H1 (cell line): ENCODE measurements at regions not wholly inside any gene's neighbourhood (a gene's known extent, or its start where the extent isn't known, plus 50 kb on each side); places are given as distances from the start of the nearest gene placed in this dataset.

Experiments used
- CTCF ChIA-PET: fragments of 300-600 bp; sonication (Branson Sonifier 250); formaldehyde crosslinking; loops from one replicate; lab custom pipeline; 2021; ENCODE audit not compliant: partially characterized antibody; lab: Charles Lee
- POLR2A ChIA-PET: fragments of 300-600 bp; sonication (Branson Sonifier 250); formaldehyde crosslinking; loops from one replicate; lab custom pipeline; 2021; ENCODE audit warnings: inconsistent platforms; ENCODE audit not compliant: partially characterized antibody; lab: Charles Lee
- DNase-seq, 2 experiments: peaks; one replicate each; pipeline versions ENCODE4 v3.0.0 to v3.0.0-alpha.2; 2010 to 2022; ENCODE audit warnings: low spot score in 2 of 2, low read depth in 1 of 2, mixed read lengths in 1 of 2
- FAIRE-seq: peaks from 2 replicates; lab custom pipeline; 2011; peaks lifted over from hg19 to GRCh38; lab: Jason Lieb, UNC
- H2AFZ ChIP-seq: 2 replicates; pipeline ENCODE4 v1.8.1; 2012; ENCODE audit warnings: low read length, inconsistent platforms
- H2AK5ac ChIP-seq: 2 replicates; pipeline ENCODE4 v1.6.1; 2013; ENCODE audit warnings: low read depth, low read length
- H2BK120ac ChIP-seq: replicated peaks from 2 replicates; pipeline ENCODE3; 2013; ENCODE audit warnings: low read depth, low read length, inconsistent platforms
- H2BK12ac ChIP-seq: 2 replicates; pipeline ENCODE4 v1.6.1; 2013; ENCODE audit warnings: low read depth, low read length
- H2BK15ac ChIP-seq: 2 replicates; pipeline ENCODE4 v1.6.1; 2013; ENCODE audit warnings: low read length
- H2BK20ac ChIP-seq: 2 replicates; pipeline ENCODE4 v1.6.1; 2013; ENCODE audit warnings: low read length
- H2BK5ac ChIP-seq: 2 replicates; pipeline ENCODE4 v1.6.1; 2013; ENCODE audit warnings: low read depth, low read length
- H3K14ac ChIP-seq: 2 replicates; pipeline ENCODE4 v1.6.1; 2013; ENCODE audit warnings: inconsistent platforms; ENCODE audit not compliant: insufficient read length
- H3K18ac ChIP-seq: 2 replicates; pipeline ENCODE4 v1.6.1; 2013; ENCODE audit warnings: low read length; ENCODE audit errors: extremely low read depth
- H3K23ac ChIP-seq: 2 replicates; pipeline ENCODE4 v1.6.1; 2013; ENCODE audit warnings: inconsistent platforms; ENCODE audit not compliant: insufficient read length
- H3K23me2 ChIP-seq: 2 replicates; pipeline ENCODE4 v1.6.1; 2013; ENCODE audit warnings: low read depth, low read length
- H3K27ac ChIP-seq: 2 replicates; pipeline ENCODE4 v1.6.1; 2011; ENCODE audit warnings: low read depth, low read length, inconsistent platforms
- H3K27me3 ChIP-seq, 4 experiments: replicated peaks in 1 of 4; 1 replicate in 1 of 4; 2 replicates in 3 of 4; pipeline versions ENCODE4 v1.6.1 to v1.8.1; 2011 to 2013; ENCODE audit warnings: low read length in 3 of 4, mild to moderate bottlenecking in 3 of 4, inconsistent platforms in 2 of 4, mixed read lengths in 2 of 4, moderate library complexity in 1 of 4; ENCODE audit not compliant: control insufficient read depth in 3 of 4, insufficient read depth in 3 of 4; ENCODE audit errors: extremely low read depth in 1 of 4
- H3K36me3 ChIP-seq, 4 experiments: 2 replicates each; pipeline versions ENCODE4 v1.6.1 to v1.8.1; 2011 to 2013; ENCODE audit warnings: mild to moderate bottlenecking in 4 of 4, low read length in 3 of 4, moderate library complexity in 2 of 4, control low read depth in 1 of 4, inconsistent platforms in 1 of 4; ENCODE audit not compliant: insufficient read depth in 4 of 4, control insufficient read depth in 2 of 4
- H3K4ac ChIP-seq: replicated peaks from 2 replicates; pipeline ENCODE3; 2013; ENCODE audit warnings: low read length, low read depth, mixed read lengths, inconsistent platforms; ENCODE audit not compliant: insufficient read length
- H3K4me1 ChIP-seq, 4 experiments: replicated peaks in 1 of 4; 1 replicate in 1 of 4; 2 replicates in 3 of 4; pipeline versions ENCODE4 v1.6.1 to v1.8.1; 2011 to 2013; ENCODE audit warnings: low read length in 3 of 4, inconsistent platforms in 2 of 4, mixed read lengths in 1 of 4; ENCODE audit not compliant: insufficient read depth in 4 of 4, control insufficient read depth in 3 of 4
- H3K4me2 ChIP-seq, 2 experiments: 2 replicates each; pipeline versions ENCODE4 v1.6.1 to v1.8.1; 2011 to 2013; ENCODE audit warnings: low read depth in 2 of 2, low read length in 2 of 2, control low read depth in 1 of 2, inconsistent platforms in 1 of 2, mild to moderate bottlenecking in 1 of 2; ENCODE audit not compliant: insufficient read depth in 1 of 2
- H3K4me3 ChIP-seq, 4 experiments: fragments of 200-600, 300-600 bp in 1 of 4; sonication (generic), shearing (Covaris generic), sonication (Bioruptor Twin) in 1 of 4; 2 replicates each; pipeline versions ENCODE4 v1.5.1 to v1.8.1; 2011 to 2016; ENCODE audit warnings: low read length in 4 of 4, low read depth in 3 of 4, control low read depth in 2 of 4, inconsistent platforms in 2 of 4, mild to moderate bottlenecking in 2 of 4, mixed read lengths in 1 of 4, moderate library complexity in 1 of 4; ENCODE audit not compliant: insufficient read depth in 2 of 4; ENCODE audit errors: extremely low read depth in 1 of 4
- H3K56ac ChIP-seq: replicated peaks from 2 replicates; pipeline ENCODE3; 2013; ENCODE audit warnings: low read depth, mild to moderate bottlenecking, mixed read lengths, low read length, inconsistent platforms; ENCODE audit not compliant: insufficient read length
- H3K79me1 ChIP-seq: 2 replicates; pipeline ENCODE4 v1.6.1; 2013; ENCODE audit warnings: low read depth, low read length, control low read depth
- H3K79me2 ChIP-seq, 2 experiments: 2 replicates each; pipeline versions ENCODE4 v1.6.1 to v1.8.1; 2012 to 2013; ENCODE audit warnings: low read length in 2 of 2, mild to moderate bottlenecking in 2 of 2, inconsistent platforms in 1 of 2; ENCODE audit not compliant: insufficient read depth in 2 of 2, control insufficient read depth in 1 of 2
- H3K9ac ChIP-seq, 4 experiments: replicated peaks in 1 of 4; 1 replicate in 1 of 4; 2 replicates in 3 of 4; pipeline versions ENCODE4 v1.6.1 to v1.8.1; 2011 to 2013; ENCODE audit warnings: low read depth in 3 of 4, low read length in 3 of 4, control low read depth in 2 of 4, mild to moderate bottlenecking in 2 of 4, moderate library complexity in 2 of 4, inconsistent platforms in 1 of 4; ENCODE audit errors: extremely low read depth in 1 of 4
- H3K9me3 ChIP-seq, 2 experiments: 2 replicates each; pipeline versions ENCODE4 v1.6.1 to v1.8.1; 2012 to 2013; ENCODE audit warnings: mild to moderate bottlenecking in 2 of 2, moderate library complexity in 2 of 2, control low read depth in 1 of 2, inconsistent platforms in 1 of 2, low read depth in 1 of 2, low read length in 1 of 2, mixed read lengths in 1 of 2; ENCODE audit not compliant: insufficient read depth in 2 of 2
- H4K20me1 ChIP-seq, 2 experiments: replicated peaks in 1 of 2; 2 replicates each; pipeline versions ENCODE3 to v1.8.1; 2011 to 2013; ENCODE audit warnings: inconsistent platforms in 2 of 2, low read length in 2 of 2, mild to moderate bottlenecking in 1 of 2; ENCODE audit not compliant: insufficient read depth in 2 of 2, control insufficient read depth in 1 of 2
- H4K5ac ChIP-seq: 2 replicates; pipeline ENCODE4 v1.6.1; 2013; ENCODE audit warnings: low read length, low read depth, mixed read lengths, inconsistent platforms; ENCODE audit not compliant: insufficient read length
- H4K8ac ChIP-seq: 2 replicates; pipeline ENCODE4 v1.8.0; 2013; ENCODE audit warnings: mild to moderate bottlenecking, moderate library complexity, low read length, inconsistent platforms; ENCODE audit not compliant: insufficient read depth; ENCODE audit errors: extremely low read depth
- H4K91ac ChIP-seq: replicated peaks from 2 replicates; pipeline ENCODE3; 2013; ENCODE audit warnings: low read length, mixed read lengths, inconsistent platforms; ENCODE audit not compliant: insufficient read length
- ATF2 ChIP-seq: IDR thresholded peaks from 2 replicates; pipeline ENCODE4 v1.6.1; 2012; ENCODE audit warnings: low read length, inconsistent platforms
- BACH1 ChIP-seq: IDR thresholded peaks from 2 replicates; pipeline ENCODE4 v1.6.1; 2012; ENCODE audit warnings: low read length, improper control_type of control experiment
- BRCA1 ChIP-seq: IDR thresholded peaks from 2 replicates; pipeline ENCODE4 v1.6.1; 2012; ENCODE audit warnings: low read depth, low read length, improper control_type of control experiment
- CBX8 ChIP-seq: fragments of 300-800, 300-1000 bp; sonication (generic); IDR thresholded peaks from 2 replicates; pipeline ENCODE4 v1.7.1; 2016; ENCODE audit warnings: low read depth, low read length, borderline replicate concordance
- CREB1 ChIP-seq: IDR thresholded peaks from 2 replicates; pipeline ENCODE4 v1.6.1; 2012; ENCODE audit warnings: inconsistent platforms
- FOSL1 ChIP-seq: IDR thresholded peaks from 2 replicates; pipeline ENCODE4 v1.6.1; 2011; ENCODE audit warnings: mild to moderate bottlenecking, low read depth, low read length, moderate library complexity; ENCODE audit not compliant: insufficient read depth
- HDAC2 ChIP-seq, 2 experiments: fragments of 300-600 bp in 1 of 2; sonication (generic) in 1 of 2; IDR thresholded peaks; 2 replicates each; pipeline ENCODE4 v1.6.1; 2011 to 2012; ENCODE audit warnings: low read depth in 2 of 2, low read length in 2 of 2, mild to moderate bottlenecking in 2 of 2, moderate library complexity in 2 of 2, borderline replicate concordance in 1 of 2, inconsistent platforms in 1 of 2
- KDM1A ChIP-seq: fragments of 200-600, 300-600 bp; sonication (generic); IDR thresholded peaks from 2 replicates; pipeline ENCODE4 v1.7.1; 2016; ENCODE audit warnings: mild to moderate bottlenecking, low read length, borderline replicate concordance
- MAFK ChIP-seq: IDR thresholded peaks from 2 replicates; pipeline ENCODE4 v1.6.1; 2012; ENCODE audit warnings: low read depth, mild to moderate bottlenecking, improper control_type of control experiment, low read length
- NANOG ChIP-seq: IDR thresholded peaks from 2 replicates; pipeline ENCODE4 v1.6.1; 2011; ENCODE audit warnings: low read length, low read depth, mild to moderate bottlenecking, inconsistent platforms; ENCODE audit not compliant: insufficient read depth, poor library complexity, severe bottlenecking
- POLR2A ChIP-seq, 2 experiments: IDR thresholded peaks; 1 replicate in 1 of 2; 2 replicates in 1 of 2; pipeline ENCODE4 v1.6.1; 2011; ENCODE audit warnings: low read depth in 2 of 2, low read length in 2 of 2, mild to moderate bottlenecking in 2 of 2; ENCODE audit errors: control extremely low read depth in 1 of 2
- POLR2AphosphoS5 ChIP-seq: IDR thresholded peaks from 2 replicates; pipeline ENCODE4 v1.6.1; 2011; ENCODE audit warnings: low read depth, low read length
- TAF1 ChIP-seq: IDR thresholded peaks from 2 replicates; pipeline ENCODE4 v1.6.1; 2011; ENCODE audit warnings: mild to moderate bottlenecking, low read depth, low read length
- WGBS, 2 experiments: shearing (Covaris generic) in 1 of 2; methylation state at CpG; one replicate each; pipeline versions ENCODE4 v1.1.6 to v1.1.7; 2013 to 2015; ENCODE audit warnings: low lambda C conversion rate in 2 of 2, mixed read lengths in 2 of 2, inconsistent platforms in 1 of 2, low coverage in 1 of 2, missing lambda C conversion rate in 1 of 2; ENCODE audit not compliant: insufficient replicate concordance in 2 of 2, insufficient coverage in 1 of 2, insufficient read length in 1 of 2; ENCODE audit errors: extremely low coverage in 1 of 2, missing lambda C conversion rate in 1 of 2; 5-methylcytosine and 5-hydroxymethylcytosine counted together

- WGBS, 2 experiments, result 86% methylated on average over 8 of the region's 8 CpGs; no CpG with 5 or more reads in 1 of the 2 experiments
- H3K18ac ChIP-seq, result no peak overlapping the region
- H2BK20ac ChIP-seq, result no peak overlapping the region
- no peak overlapping the region for H3K23ac ChIP-seq
- peak overlapping the region; percentile 15 for H4K91ac ChIP-seq
- H3K56ac ChIP-seq, result no peak overlapping the region
- H3K14ac ChIP-seq, result no peak overlapping the region
- TF ChIP-seq MAFK (no peak), POLR2A (IDR thresholded peaks at IDR 0.05; ENCODE audit: control extremely low read depth in 1 of 2, low read depth in 2 of 2, low read length in 2 of 2) (no peak), CREB1 (no peak), HDAC2 (IDR thresholded peaks at IDR 0.05; ENCODE audit: borderline replicate concordance in 1 of 2, low read depth in 2 of 2, low read length in 2 of 2) (no peak), BRCA1 (no peak), ATF2 (no peak), TAF1 (no peak), KDM1A (no peak), NANOG (no peak), CBX8 (no peak), BACH1 (no peak), POLR2AphosphoS5 (no peak), FOSL1 (no peak)
- no peak overlapping the region for H3K4ac ChIP-seq
- no peaks in the 10 kb centered on the region for H3K79me2 ChIP-seq
- no peaks in the 10 kb centered on the region for H3K79me1 ChIP-seq
- H4K8ac ChIP-seq, result no peak overlapping the region
- no peak overlapping the region for H3K4me3 ChIP-seq
- H2BK5ac ChIP-seq, result no peak overlapping the region
- no peaks in the 10 kb centered on the region for H3K27me3 ChIP-seq
- peak overlapping the region; percentile 85; the same call in 1 of the 2 replicates for H2BK15ac ChIP-seq
- no peak overlapping the region for H3K4me2 ChIP-seq
- no peak overlapping the region for H4K5ac ChIP-seq
- H3K23me2 ChIP-seq, result no peaks in the 10 kb centered on the region
- no peak overlapping the region for H2AFZ ChIP-seq
- H2BK12ac ChIP-seq, result no peak overlapping the region
- ChIA-PET CTCF (interaction anchor here (0.7 to 35.5 kb wide), 6 partner anchors 9 to 180 kb away, joined by 3 to 992 read pairs (median 4); no protein-coding TSS in a partner anchor), POLR2A (no interaction called here)
- H2BK120ac ChIP-seq, result no peak overlapping the region
- 0 out of 4 replicates have a peak, but pooled peaks cover 0 to 2% of the 10 kb centered on the region in 2 experiments for H3K9me3 ChIP-seq
- FAIRE-seq (no peak), DNase-seq (no peak)
- peaks cover 0 to 2% of the 10 kb centered on the region in 2 experiments for H4K20me1 ChIP-seq
- H3K9ac ChIP-seq, result no peak overlapping the region
- peaks cover 0 to 5% (median 1%) of the 10 kb centered on the region in 4 experiments; a peak in 4 of 7 replicates for H3K4me1 ChIP-seq
- H2AK5ac ChIP-seq, result no peak overlapping the region; the same call in 1 of the 2 replicates
- H3K27ac ChIP-seq, result no peak overlapping the region
- no peaks in the 10 kb centered on the region for H3K36me3 ChIP-seq
These were observed 67.3 kb upstream of the COL13A1 start for GRCh38 chr10:69734416-69734796.
